ENCODE measurements at regions not wholly inside any gene's neighbourhood (a gene's known extent, or its start where the extent isn't known, plus 50 kb on each side); places are given as distances from the start of the nearest gene placed in this dataset.

- no peaks in the 10 kb centered on the region for H3K36me3 ChIP-seq
- H3K27ac ChIP-seq, result no peak overlapping the region
- DNase-seq, result no peak
Measured at GRCh38 chr20:24810676-24811407, 138.2 kb upstream of the CST7 start.

GRCh38 chr20:24812373-24812772, 136.7 kb upstream of the CST7 start:
- Histone ChIP-seq H3K27me3 (ENCODE audit: insufficient read depth, low read depth, severe bottlenecking) (no peaks in the 10 kb centered on the region), H3K36me3 (no peaks in the 10 kb centered on the region), H3K4me3 (ENCODE audit: low read depth, low read length) (no peak overlapping the region), H3K27ac (no peak overlapping the region), H3K9me3 (ENCODE audit: severe bottlenecking) (no peaks in the 10 kb centered on the region)
- no peak for DNase-seq
- no peak for TF ChIP-seq CTCF (IDR thresholded peaks at IDR 0.05; ENCODE audit: low read depth, low read length)

More at GRCh38 chr20:24810676-24811407, 138.2 kb upstream of the CST7 start:
- no peak for TF ChIP-seq CTCF (IDR thresholded peaks at IDR 0.05; ENCODE audit: low read depth, low read length)
- Histone ChIP-seq H3K9me3 (ENCODE audit: severe bottlenecking) (no peaks in the 10 kb centered on the region), H3K27me3 (ENCODE audit: insufficient read depth, low read depth, severe bottlenecking) (no peaks in the 10 kb centered on the region), H3K4me3 (ENCODE audit: low read depth, low read length) (no peak overlapping the region)

GRCh38 chr20:24813080-24813479, 136.0 kb upstream of the CST7 start:
- no peak for DNase-seq
- TF ChIP-seq CTCF (IDR thresholded peaks at IDR 0.05; ENCODE audit: low read depth, low read length), result no peak
- Histone ChIP-seq H3K9me3 (ENCODE audit: severe bottlenecking) (no peaks in the 10 kb centered on the region), H3K36me3 (no peaks in the 10 kb centered on the region), H3K27ac (no peak overlapping the region), H3K4me3 (ENCODE audit: low read depth, low read length) (no peak overlapping the region), H3K27me3 (ENCODE audit: insufficient read depth, low read depth, severe bottlenecking) (no peaks in the 10 kb centered on the region)

GRCh38 chr20:24813496-24813895, 135.6 kb upstream of the CST7 start:
- Histone ChIP-seq H3K9me3 (ENCODE audit: severe bottlenecking) (no peaks in the 10 kb centered on the region), H3K27me3 (ENCODE audit: insufficient read depth, low read depth, severe bottlenecking) (no peaks in the 10 kb centered on the region), H3K27ac (no peak overlapping the region), H3K36me3 (no peaks in the 10 kb centered on the region), H3K4me3 (ENCODE audit: low read depth, low read length) (no peak overlapping the region)
- no peak for TF ChIP-seq CTCF (IDR thresholded peaks at IDR 0.05; ENCODE audit: low read depth, low read length)
- DNase-seq, result no peak

- TF ChIP-seq CTCF (IDR thresholded peaks at IDR 0.05; ENCODE audit: low read depth, low read length), result no peak
- Histone ChIP-seq H3K4me3 (ENCODE audit: low read depth, low read length) (no peak overlapping the region), H3K27ac (no peak overlapping the region), H3K9me3 (ENCODE audit: severe bottlenecking) (no peaks in the 10 kb centered on the region), H3K27me3 (ENCODE audit: insufficient read depth, low read depth, severe bottlenecking) (no peaks in the 10 kb centered on the region), H3K36me3 (no peaks in the 10 kb centered on the region)
- DNase-seq, result no peak
Measured at GRCh38 chr20:24813936-24814335, 135.1 kb upstream of the CST7 start.

All from WERI-Rb-1 (cell line).